NB4 (cell line): ENCODE measurements at regions not wholly inside any gene's neighbourhood (a gene's known extent, or its start where the extent isn't known, plus 50 kb on each side); places are given as distances from the start of the nearest gene placed in this dataset.

Source experiments
- CTCF ChIP-seq: IDR thresholded peaks from one replicate; pipeline ENCODE4 v1.5.1; 2012; ENCODE audit warnings: low read depth, low read length
- MAX ChIP-seq: IDR thresholded peaks from 2 replicates; pipeline ENCODE4 v1.6.1; 2011; ENCODE audit warnings: low read depth, low read length
- MYC ChIP-seq: IDR thresholded peaks from 2 replicates; pipeline ENCODE4 v1.6.1; 2011; ENCODE audit warnings: low read depth, low read length
- POLR2A ChIP-seq: IDR thresholded peaks from 2 replicates; pipeline ENCODE4 v1.6.1; 2011; ENCODE audit warnings: mild to moderate bottlenecking; ENCODE audit not compliant: insufficient read length; ENCODE audit errors: extremely low read depth

- TF ChIP-seq CTCF, result no peak
- TF ChIP-seq POLR2A, result no peak
- no peak for TF ChIP-seq MAX
- TF ChIP-seq MYC, result no peak
Observed at GRCh38 chrX:43087830-43088229, 309.9 kb upstream of the PPP1R2C start.
